Smooth muscle cell of the brain vasculature (primary cell): ENCODE measurements at regions not wholly inside any gene's neighbourhood (a gene's known extent, or its start where the extent isn't known, plus 50 kb on each side); places are given as distances from the start of the nearest gene placed in this dataset.
"Not testable (repeated sequence)": the region's sequence is repeated elsewhere in the genome, so short reads cannot be mapped to it uniquely, and the experiment has no call there.

Source experiments
- DNase-seq: peaks from one replicate; pipeline ENCODE4 v3.0.0-alpha.2; 2012; ENCODE audit warnings: low read depth, low spot score

DNA sequence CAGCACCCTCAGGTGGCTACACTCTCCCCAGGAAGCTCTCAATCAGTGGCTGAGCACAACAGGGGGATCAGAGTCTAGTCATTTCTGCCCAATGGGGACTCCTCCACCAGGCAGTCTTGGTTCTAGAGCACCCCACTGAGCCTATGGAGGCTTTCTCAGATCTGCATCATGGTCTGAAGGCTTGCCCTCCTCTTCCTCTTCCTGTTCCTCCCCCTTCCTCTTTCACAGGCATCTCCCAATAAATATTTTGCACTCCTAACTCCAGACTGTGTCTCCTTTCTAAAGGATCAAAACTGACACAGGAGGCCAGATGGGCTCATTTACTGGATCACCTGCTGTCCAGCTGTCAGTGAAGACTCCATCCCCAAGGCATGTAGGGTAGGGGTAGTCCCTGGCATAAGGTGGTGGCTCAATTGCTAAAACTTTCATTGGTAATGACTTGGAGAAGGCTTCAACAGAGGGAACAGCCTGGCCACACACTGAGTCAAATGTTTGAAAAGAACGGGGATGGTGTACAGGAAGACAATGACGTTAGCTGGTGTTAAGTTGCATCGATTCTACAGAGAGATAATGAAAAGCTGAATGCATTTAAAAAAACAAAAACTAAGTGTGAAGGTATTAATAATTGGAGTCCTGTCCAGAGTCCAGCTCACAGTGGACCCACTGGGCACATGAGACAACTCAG, 84.2 kb upstream of the SLC2A1 start:
- no peak for DNase-seq

DNA sequence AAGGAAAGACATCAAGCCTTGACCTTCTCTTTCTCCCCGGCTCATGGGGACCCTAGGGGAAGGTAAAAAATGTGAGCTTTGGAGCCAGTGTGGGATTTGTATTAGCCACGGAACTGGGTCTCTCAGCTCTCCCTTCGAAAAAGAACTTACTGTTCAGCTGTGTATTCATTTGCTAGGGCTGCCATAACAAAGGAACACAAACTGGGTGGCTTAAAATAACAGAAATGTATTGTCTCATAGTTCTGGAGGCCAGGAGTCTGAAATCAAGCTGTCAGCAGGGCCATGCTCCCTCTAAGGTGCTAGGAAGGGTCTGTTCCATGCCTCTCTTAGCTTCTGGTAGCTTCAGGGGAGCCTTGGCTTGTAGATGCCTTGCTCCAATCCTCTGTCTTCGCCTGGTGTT, 83.5 kb upstream of the SLC2A1 start:
- no peak for DNase-seq

DNA sequence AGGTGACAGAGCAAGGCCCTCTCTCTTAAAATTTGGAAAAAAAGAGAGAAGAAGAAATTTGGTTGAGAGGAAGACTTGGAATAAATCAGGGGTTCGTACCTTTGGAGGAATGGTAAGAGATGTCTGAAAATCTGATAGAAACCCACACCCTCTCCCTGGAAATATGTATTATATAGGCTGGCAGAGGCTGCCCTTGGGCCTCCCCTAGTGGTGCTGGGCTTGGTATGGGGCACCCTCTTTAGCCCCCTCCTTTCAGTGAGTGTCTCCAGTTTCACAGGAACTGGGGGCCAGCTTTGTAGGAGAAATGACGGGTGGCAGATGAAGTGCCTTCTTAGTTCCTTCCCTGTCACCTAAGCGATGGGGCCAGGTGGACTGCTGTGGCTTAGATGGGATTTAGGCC, 82.9 kb upstream of the SLC2A1 start:
- no peak for DNase-seq

DNA sequence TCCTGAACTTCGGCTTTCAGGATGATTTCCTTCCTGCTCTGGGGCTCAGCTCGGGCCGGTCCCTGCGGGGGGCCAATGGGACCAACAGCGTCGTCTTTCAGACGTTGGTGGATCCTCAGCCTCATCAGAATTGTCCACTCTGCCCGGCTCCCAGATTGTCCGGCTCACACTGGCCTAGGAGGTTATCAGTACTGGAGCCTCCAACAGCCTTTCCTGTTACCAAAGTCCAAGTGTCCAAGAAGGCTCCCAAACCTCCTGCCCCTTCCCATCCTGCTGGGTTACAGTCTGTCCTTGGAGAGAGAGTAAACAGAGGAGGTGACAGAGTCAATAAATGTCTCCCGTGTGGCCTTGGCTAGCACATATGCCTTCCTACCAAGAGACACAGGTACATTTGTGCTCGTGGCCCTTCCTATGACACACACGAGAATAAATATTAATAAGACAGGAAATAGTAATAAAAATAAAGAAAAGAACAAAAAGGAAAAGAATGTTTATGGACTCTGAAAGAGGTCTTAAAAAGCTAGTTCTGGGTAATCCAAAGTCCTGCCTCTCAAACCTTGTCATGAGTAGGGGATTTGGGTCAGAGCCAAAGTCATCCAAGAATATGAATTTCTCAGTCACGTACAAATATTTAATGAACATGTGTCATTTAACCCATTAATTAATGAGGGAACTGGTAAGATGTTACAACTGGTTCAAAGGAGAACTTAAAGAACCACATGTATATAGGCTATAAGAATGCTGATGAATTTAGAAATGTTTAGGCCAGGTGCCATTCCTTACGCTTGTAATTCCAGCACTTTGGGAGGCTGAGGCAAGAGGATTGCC, 80.8 kb upstream of the SLC2A1 start:
- DNase-seq: no peak

DNA sequence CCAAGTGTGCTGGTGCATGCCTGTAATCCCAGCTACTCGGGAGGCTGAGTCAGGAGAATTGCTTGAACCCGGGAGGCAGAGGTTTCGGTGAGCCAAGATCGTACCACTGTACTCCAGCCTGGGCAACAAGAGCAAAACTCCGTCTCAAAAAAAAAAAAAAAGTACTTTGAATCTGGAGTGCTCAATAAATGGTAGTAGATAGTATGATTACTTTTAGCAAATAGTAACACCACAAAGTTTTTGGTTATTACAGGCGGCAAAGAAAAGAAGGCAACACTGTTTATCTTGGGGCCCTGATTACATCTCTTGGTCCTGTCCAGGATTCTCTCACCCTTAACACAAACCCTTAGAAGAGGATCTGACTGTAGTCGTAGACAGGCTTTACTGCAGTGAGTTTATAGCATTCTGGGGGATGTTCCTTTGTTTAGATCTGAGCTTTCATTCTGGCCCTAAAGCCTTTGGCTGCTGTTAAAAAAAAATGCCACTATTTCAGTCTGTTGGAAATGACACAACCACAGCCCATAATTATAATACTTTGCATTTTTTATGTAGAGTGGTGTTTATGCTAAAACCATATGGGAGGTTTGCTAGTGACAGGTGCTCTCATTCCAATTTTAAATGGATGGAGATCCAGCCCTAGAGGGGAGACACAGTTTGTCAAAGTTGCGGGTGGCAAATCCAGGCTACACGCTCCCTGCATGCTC, 79.7 kb upstream of the SLC2A1 start:
- no peak for DNase-seq

DNA sequence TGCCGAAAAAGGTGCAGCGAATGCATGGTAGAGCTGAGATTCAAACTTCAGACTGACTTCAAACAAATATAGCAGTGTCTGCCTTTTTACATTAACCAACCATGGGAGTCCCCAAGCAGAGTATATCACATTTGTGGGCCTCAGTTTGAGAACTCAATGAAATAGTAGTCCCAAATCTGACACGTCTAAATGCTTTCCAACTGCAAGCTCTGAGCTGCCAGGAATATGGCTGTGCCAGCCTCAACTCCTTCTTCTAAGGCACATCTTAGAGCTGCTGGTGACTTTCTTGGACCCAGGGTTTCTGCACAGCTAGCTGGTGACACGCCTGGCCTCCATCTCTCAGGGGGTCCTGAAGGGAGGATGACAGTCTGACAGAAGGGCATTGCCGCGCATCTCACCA, 78.8 kb upstream of the SLC2A1 start:
- DNase-seq: no peak

DNA sequence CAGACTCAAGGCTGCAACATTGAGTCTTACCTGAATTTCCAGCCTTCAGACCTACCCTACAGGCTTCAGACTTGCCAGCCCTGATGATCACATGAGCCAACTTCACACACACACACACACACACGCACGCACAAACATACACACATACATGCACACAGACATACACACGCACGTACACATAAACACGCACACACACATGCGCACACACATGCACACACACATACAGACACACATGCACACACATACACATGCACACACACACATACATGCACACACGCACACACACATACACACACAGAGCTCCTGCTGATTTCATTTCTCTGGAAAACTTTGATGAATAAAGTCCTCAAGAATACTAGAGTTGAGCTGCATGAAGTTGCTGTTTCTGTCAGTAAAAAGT, 78.3 kb upstream of the SLC2A1 start:
- no peak for DNase-seq

DNA sequence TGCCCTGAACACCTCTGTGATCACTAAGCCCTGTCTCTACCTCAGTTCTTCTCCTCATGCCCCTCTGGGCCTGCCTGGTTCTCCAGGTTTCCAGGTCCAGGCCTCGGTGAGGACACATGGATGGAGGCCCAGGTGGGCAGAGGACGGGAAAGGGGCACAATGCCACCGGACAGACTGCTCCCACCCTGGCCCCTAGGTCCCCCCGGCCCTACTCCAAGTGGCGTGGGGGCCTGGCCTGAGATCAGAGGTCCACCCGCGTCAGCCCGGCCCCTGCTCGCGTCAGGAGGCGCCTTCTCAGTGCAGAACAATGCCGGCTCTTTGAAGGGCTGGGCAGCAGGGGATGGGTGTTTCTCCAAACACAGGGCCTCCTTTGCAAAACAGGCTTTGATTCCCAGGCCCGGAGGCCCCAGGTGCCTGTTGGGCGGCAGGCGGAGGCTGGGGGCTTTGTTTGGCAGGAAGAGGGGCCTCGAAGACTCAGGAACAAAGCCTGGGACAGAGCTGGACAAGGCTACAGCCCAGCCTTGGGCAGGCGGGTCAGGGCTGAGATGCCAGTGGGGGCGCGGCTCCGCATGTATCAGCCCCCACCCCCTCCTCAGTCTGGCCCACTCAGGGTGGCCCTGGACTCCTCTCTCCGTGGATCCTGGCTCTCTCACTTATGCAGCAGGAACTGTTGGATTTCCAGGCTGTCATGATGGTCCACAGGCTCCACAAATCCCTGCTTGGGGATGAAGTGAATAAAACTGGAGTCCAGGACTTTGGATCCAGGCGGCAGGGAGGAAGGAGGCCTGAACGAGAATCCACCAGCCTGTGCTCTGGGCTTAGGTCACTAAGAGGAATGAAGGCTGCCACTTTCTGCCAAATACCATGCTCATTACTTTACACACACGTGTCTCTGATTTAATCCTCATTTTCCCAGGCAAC, 77.4 kb upstream of the SLC2A1 start:
- DNase-seq: no peak

DNA sequence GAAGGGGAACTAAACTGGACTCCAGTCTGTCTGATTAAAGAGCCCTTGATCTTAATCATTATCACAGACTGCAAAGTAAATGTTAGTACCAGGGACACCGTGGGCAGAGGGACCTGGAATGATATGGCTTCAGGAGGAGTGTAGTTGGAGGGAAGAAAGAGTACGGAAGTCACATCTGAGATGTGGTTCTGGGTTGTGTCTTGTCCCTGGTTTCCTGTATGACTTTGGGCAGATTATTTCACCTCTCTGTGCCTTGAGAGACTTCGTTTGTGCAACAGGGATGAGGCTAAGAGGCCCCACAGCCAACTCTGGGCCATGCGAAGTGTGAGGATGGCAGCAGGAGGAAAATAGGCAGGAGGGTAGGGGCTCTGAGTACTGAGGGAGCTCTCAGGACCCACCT, 76.1 kb upstream of the SLC2A1 start:
- DNase-seq: no peak

DNA sequence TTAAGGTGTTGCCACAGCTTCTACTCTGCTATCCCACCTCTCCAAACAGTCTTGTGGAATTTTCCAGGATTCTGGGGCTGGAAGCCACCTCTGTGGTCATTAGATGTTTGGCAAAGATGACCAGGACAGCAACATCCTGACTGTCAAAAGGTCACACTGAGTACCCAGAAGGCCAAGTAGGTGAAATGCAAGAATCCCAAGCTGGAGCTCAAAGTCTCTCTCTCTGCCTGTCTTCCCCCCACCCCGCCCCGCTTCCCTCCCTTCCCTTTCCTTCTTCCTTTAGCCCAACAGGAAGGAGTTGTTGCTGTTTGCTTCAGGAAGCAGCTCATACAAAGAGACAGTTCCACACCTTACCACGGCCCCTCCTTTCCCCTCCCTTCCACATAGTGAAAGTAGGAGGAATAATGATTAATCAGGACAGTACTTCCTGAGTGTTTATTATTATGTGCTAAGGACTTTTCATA, 75.6 kb upstream of the SLC2A1 start:
- DNase-seq: no peak

DNA sequence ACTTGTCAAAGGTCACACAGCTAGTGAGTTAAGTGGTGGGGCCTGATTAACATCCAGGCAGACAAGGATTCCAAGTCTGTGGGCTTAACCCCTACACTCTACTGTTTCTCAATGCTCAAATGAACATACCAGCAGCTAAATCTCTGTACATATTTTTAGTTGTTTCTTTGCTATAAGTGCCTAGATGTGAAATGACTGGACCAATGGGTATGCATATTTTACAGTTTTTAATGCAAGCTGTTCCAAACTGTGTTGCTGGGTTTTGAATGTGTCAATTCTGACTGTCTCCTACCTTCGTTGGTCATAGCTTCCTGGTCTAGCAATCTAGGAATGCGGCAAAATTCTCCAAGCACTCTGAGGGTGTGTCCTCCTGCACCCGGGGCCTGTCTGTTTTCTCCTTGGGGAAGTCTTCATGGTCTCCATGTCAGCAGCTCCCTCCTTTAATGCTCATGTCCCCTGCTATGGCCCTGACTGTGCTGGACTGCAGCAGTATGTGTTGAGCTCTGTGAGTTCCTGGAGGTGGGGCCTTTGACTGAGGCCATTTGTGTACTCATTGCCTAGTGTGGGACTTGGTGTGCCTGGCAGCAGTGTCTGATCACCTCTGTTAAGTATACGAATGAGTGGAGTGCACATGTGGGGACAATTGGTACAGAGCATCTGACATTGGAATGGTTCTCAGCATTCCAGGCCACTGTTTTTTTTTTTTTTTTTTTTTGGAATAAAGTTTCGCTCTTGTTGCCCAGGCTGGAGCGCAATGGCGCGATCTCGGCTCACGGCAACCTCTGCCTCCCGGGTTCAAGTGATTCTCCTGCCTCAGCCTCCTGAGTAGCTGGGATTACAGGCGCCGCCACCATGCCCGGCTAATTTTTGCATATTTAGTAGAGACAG, 72.9 kb upstream of the SLC2A1 start:
- DNase-seq: no peak

DNA sequence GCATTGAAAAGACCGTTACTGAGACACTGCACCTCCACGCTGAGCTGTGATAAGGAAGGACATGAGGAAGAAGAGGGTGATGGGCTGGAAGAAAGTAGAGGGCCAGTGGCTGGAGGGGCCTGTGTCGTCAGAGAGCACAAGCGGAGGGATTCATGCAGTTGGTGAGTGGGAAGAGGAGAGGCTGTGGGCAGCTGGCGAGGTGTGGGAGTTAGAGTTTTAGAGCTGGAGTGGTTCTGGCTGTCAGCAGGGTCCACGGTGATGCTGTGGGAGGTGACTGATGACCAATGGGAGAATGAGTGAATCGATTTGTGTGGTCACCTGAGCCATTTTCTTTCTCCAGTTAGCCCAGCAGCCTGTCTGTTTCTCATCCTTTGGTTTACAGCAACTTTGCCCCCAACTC, 66.2 kb upstream of the SLC2A1 start:
- no peak for DNase-seq

DNA sequence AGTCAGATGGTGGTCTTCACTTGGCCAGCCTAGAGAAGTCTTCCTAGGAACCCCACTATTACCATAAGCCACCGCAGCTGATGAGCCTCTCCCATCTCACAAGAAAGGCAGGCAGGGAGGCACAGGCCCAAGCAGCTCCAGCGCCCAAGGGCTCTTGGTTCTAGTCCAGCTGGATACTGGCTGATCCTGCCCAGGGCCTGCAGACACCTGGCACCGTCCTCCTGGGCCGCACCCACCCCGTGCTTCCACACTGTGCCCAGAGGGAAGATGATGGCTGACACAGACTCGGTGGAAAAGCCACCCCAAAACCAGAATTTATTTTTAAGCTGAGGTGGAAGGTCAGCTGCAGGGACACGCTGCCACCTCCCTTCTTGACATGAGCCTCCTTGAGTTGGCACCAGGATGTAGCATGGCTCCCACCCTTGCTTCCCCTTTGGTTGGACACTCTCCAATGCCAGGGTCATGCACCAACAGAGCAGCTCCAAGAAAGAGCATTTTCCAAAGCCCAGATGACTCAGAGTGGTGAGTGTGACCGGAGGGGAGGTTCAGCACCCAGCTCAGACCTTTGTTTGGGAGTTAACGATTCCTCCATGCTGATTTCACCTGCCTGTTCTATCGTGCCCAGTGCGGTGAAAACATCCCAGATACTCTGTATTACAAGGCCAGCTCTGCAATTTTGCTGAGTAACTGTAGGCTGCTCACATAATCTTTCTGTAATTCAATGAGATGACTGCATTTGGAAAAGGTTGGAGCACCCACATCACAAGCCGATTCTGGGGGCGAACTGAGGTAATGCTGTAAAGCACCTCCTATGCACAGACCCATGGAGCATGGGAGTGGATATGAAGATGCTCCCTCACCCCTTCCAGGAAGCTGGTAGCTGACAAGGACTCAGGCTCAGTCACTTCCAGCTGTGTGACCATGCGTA, 63.1 kb upstream of the SLC2A1 start:
- no peak for DNase-seq

DNA sequence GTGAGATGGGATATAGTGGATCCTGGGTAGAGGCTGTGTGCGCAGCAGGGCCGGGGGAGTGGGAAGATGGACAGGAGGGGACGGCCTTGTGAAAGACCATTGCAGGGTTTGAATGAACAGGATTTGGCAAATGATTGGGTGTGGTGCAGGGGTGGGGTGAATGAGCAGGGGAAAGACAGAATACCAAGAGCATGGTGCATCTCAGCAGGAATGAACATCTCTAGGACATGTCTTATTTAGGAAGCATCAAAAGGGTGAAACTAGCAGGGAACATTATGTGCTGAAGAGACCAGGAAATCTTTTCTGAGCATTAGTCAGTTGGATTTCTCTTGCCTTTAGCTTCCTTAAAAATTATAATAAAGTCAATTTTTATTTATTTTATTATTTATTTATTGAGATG, 60.6 kb upstream of the SLC2A1 start:
- DNase-seq: no peak

DNA sequence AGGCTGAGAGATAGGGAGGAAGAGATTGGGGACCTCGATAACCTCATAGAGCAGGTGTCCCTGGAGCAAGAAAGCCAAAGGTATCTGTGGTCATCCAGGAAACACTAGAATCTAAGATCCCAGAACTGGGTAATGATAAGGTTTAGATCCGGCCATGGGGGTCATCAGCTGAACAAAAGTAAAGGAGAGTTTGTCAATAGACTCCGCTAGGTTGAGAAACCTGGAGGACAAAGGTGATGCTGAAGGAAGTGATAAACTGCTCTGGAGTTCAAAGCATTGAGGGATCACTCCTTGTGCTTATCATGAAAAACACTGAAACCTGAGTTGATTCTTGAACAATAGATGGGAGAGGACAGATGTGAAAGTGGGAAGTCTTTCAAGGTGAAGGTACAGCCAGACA, 59.5 kb upstream of the SLC2A1 start:
- DNase-seq: no peak

DNA sequence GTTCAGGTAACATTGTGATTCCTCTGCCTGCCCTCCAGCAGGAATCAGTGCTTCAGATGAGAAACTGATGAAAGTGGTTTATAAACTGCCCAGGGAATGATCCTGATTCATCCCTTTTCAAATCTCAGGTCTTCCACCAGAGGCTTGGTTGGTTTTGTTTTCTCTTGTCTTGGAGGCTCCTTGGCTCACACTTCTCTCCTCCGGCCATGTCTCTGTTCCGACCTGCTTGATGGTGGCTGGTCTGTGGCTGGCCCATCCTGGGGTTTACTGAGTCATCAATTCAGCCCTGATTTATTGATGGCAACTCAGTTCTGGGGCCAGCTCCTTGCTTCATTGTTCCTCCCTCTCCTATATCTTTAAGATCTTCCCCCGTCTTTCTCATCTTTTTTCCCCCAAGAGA, 56.6 kb upstream of the SLC2A1 start:
- DNase-seq: no peak

DNA sequence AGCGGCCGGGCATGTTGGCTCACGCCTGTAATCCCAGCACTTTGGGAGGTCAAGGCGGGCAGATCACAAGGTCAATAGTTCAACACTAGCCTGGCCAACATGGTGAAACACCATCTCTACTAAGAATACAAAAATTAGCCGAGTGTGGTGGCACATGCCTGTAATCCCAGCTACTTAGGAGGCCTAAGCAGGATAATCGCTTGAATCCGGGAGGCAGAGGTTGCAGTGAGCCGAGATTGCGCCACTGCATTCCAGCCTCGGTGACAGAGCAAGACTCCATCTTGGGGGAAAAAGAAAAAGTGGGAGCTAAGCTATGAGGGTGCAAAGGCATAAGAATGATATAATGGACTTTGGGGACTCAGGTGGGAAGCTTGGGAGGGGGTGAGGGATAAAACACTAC, 55.9 kb upstream of the SLC2A1 start:
- DNase-seq: not testable (repeated sequence)

DNA sequence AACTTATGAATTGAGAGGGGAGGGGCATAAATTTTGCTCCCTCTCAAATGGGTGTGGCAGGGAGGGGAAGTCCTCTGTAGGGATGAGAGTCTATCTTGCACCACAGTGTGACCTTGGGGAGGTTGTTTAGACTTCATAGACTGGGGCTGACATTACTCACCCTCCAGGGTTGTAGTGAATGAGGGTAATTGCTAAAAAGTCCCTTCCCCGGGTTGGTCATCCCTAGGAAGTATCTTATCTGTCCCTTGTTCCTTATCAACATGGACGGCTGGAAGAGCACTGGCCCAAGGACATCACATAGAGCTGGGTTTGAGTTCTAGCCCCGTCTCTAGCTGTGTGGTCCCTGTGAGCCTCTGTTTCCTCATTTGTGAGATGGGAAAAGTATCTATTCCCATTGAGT, 52.4 kb upstream of the SLC2A1 start:
- DNase-seq: no peak

DNA sequence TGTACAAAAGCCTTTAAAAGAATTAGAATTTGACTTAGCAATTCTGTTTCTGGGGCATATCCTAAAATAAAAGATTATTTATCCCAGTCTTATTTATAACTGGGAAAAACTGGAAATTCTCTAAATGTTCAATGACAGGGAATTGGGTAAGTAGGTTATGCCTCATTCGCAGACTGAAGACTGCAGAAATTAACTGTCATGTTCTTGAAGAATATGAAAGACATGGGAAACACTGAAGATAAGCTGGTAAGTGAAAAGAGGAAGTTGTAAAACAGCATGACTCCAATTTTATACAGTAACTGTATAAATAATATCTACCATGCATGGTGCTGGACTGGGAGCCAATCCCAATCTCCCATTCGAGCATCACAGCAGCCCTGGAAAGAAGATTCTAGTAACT, 50.6 kb upstream of the SLC2A1 start:
- DNase-seq: no peak
